ENCODE measurements at regions not wholly inside any gene's neighbourhood (a gene's known extent, or its start where the extent isn't known, plus 50 kb on each side); places are given as distances from the start of the nearest gene placed in this dataset.

DNA sequence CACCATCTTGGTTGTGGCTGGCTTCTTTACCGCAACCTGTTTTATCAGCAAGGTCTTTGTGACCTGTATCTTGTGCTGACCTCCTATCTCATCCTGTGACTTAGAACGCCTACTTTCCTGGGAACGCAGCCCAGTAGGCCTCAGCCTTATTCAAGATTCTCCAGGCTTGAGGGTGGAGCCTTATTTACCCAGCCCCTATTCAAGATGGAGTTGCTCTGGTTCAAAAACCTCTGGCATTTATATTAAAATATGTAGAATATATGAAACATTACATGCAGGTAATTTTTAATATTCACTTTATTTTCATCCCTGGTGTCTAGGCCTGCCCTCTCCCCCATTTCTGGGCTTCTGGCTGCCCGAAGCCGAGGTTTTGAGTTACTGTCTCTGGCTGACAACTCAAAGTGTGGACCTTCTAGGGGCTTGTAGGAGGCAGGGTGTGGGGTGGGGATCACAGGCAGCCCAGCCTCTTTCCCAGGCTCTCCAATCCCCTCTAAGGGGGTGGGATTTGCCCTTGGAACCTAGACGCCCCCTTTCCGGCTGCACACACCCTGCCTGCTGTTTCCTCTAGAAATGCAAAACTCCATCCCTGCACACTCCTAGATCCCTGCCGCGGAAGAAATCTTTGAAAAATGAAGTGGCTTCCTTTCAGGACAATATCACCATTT lies 152.0 kb downstream of the KCNJ12 start:
- Histone ChIP-seq H3K23ac (ENCODE audit: insufficient read length, low read depth, low read length) (no peak overlapping the region), H4K8ac (replicated peaks; ENCODE audit: insufficient read length, low read depth, low read length) (no peak overlapping the region), H3T11ph (ENCODE audit: low read length) (no peak overlapping the region), H3K27ac (ENCODE audit: insufficient read length, low read depth, low read length) (no peak overlapping the region), H4K91ac (ENCODE audit: insufficient read length, low read depth, low read length) (no peak overlapping the region), H3K14ac (ENCODE audit: insufficient read depth, low read length) (no peak overlapping the region), H2AK5ac (ENCODE audit: insufficient read length, low read length) (no peak overlapping the region), H2BK5ac (ENCODE audit: insufficient read length, low read length) (no peak overlapping the region), H3K27me3 (ENCODE audit: insufficient read depth, low read length) (no peaks in the 10 kb centered on the region), H4K5ac (ENCODE audit: insufficient read length, low read depth, low read length) (no peak overlapping the region), H3K18ac (ENCODE audit: insufficient read length, low read depth, low read length) (no peak overlapping the region), H3K56ac (ENCODE audit: insufficient read length, low read depth, low read length) (no peak overlapping the region), H3K9me3 (ENCODE audit: control insufficient read depth, low read depth, low read length) (peaks cover 5% of the 10 kb centered on the region), H3K23me2 (ENCODE audit: insufficient read length, low read depth, low read length, poor library complexity, severe bottlenecking) (no peaks in the 10 kb centered on the region), H2BK120ac (ENCODE audit: low read depth, low read length, poor library complexity, severe bottlenecking) (no peak overlapping the region), H3K4me1 (ENCODE audit: insufficient read depth, low read length) (no peaks in the 10 kb centered on the region), H3K4me2 (ENCODE audit: insufficient read depth, insufficient read length, low read length) (no peak overlapping the region), H3K4ac (ENCODE audit: low read depth, low read length) (no peak overlapping the region), H3K9ac (ENCODE audit: extremely low read depth, insufficient read length, low read length) (no peak overlapping the region), H3K79me1 (ENCODE audit: insufficient read depth, low read depth, low read length, poor library complexity, severe bottlenecking) (no peaks in the 10 kb centered on the region), H4K20me1 (ENCODE audit: control insufficient read depth, insufficient read depth, insufficient read length) (peaks cover 2% of the 10 kb centered on the region), H2BK12ac (ENCODE audit: insufficient read length, low read depth, low read length) (no peak overlapping the region), H2AFZ (ENCODE audit: low read length) (no peak overlapping the region), H2BK15ac (ENCODE audit: low read depth, low read length) (no peak overlapping the region), H2BK20ac (ENCODE audit: low read depth, low read length, poor library complexity, severe bottlenecking) (no peak overlapping the region), H3K79me2 (ENCODE audit: insufficient read depth, low read length) (no peaks in the 10 kb centered on the region)
- Mint-ChIP-seq H3K9me3 (peaks cover 3 to 21% of the 10 kb centered on the region in 2 experiments; a peak in 4 of 5 replicates), H3K27ac (peak overlapping the region in 1 of 3 experiments; percentile 87; a peak in 2 of 7 replicates), H3K36me3 (ENCODE audit: insufficient read depth in 1 of 3, low read depth in 3 of 3) (peaks cover 0 to 2% (median 0%) of the 10 kb centered on the region in 3 experiments; a peak in 2 of 7 replicates), H3K4me1 (peaks cover 5 to 6% of the 10 kb centered on the region in 2 experiments), H3K4me3 (no peak overlapping the region), H3K27me3 (ENCODE audit: low read depth) (peaks cover 1% of the 10 kb centered on the region; the same call in 1 of the 2 replicates)
- DNase-seq = no peak
- no peak for TF ChIP-seq CTCF (conservative IDR thresholded peaks at IDR 0.05)
- no CpG with 5 or more reads among the region's 9 CpGs for WGBS (ENCODE audit: extremely low coverage, insufficient read length, low lambda C conversion rate)

Data from H9 (cell line).